Thyroid gland (tissue), 4 donors: ENCODE measurements at regions not wholly inside any gene's neighbourhood (a gene's known extent, or its start where the extent isn't known, plus 50 kb on each side); places are given as distances from the start of the nearest gene placed in this dataset.

ENCODE experiments used
- CTCF ChIP-seq, 6 experiments: fragments of 200-600 bp in 3 of 6; fragments of 450-650 bp in 3 of 6; sonication (generic) in 3 of 6; IDR thresholded peaks; one replicate each; pipeline ENCODE4 v1.5.1; 2016 to 2019; ENCODE audit warnings: antibody characterized with exemption in 6 of 6, mild to moderate bottlenecking in 2 of 6, inconsistent platforms in 1 of 6, moderate library complexity in 1 of 6
- POLR2A ChIP-seq, 2 donors: fragments of 450-650 bp; IDR thresholded peaks; one replicate each; pipeline ENCODE4 v1.6.1; 2017; ENCODE audit warnings: antibody characterized with exemption in 2 of 2, mild to moderate bottlenecking in 2 of 2, moderate library complexity in 1 of 2

GRCh38 chr16:81174644-81175324 lies 63.7 kb upstream of the BCO1 start:
- TF ChIP-seq CTCF (IDR thresholded peaks at IDR 0.05) (no peak), POLR2A (IDR thresholded peaks at IDR 0.05) (no peak)
